ENCODE measurements at regions not wholly inside any gene's neighbourhood (a gene's known extent, or its start where the extent isn't known, plus 50 kb on each side); places are given as distances from the start of the nearest gene placed in this dataset.

DNA sequence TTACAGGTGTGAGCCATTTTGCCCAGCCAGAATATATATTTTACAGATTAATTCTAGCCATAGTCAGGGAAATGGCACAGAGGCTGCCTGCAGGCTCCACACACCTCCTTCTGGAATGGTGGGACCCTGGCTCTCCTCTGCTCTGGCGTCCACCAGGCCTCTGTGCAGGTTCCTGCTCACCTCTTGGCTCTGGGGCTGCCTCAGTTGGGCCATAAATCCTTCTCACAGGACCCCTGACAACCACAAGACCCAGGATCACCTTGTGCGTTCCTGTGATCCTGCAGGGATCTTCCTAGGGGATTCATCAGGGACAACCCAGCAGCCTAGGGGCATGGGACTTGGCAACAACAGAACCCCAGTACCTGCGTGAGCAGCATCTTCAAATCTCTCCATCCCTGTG is 93.0 kb upstream of the FSTL4 start:
- in situ Hi-C loops (cut with MboI) (no loop called here), intact Hi-C loops (cut with micrococcal nuclease; ENCODE audit: unreplicated experiment) (no loop called here)
- Histone ChIP-seq H4K20me1 (ENCODE audit: control insufficient read depth, insufficient read depth) (no peaks in the 10 kb centered on the region; the same call in 1 of the 2 replicates), H3K4me2 (ENCODE audit: control insufficient read depth, insufficient read depth) (no peak overlapping the region), H2AFZ (ENCODE audit: control insufficient read depth, low read depth, low read length) (no peak overlapping the region), H3K27ac (ENCODE audit: control insufficient read depth, insufficient read depth) (no peak overlapping the region), H3K4me3 (no peak overlapping the region), H3K27me3 (replicated peaks in 1 of 2; ENCODE audit: control insufficient read depth in 2 of 2, insufficient read depth in 2 of 2, low read length in 1 of 2) (peaks cover 0 to 1% of the 10 kb centered on the region in 2 experiments; a peak in 2 of 4 replicates), H3K9me3 (replicated peaks; ENCODE audit: control insufficient read depth, insufficient read depth, low read length) (no peaks in the 10 kb centered on the region), H3K36me3 (ENCODE audit: control insufficient read depth in 2 of 2, insufficient read depth in 2 of 2, low read length in 1 of 2) (no peaks in the 10 kb centered on the region), H3K79me2 (ENCODE audit: control insufficient read depth, insufficient read depth, low read length) (no peaks in the 10 kb centered on the region), H3K4me1 (ENCODE audit: control insufficient read depth, insufficient read depth, low read length) (no peaks in the 10 kb centered on the region), H3K9ac (ENCODE audit: control insufficient read depth, insufficient read depth, low read length) (no peak overlapping the region)
- TF ChIP-seq, protein P1, sequence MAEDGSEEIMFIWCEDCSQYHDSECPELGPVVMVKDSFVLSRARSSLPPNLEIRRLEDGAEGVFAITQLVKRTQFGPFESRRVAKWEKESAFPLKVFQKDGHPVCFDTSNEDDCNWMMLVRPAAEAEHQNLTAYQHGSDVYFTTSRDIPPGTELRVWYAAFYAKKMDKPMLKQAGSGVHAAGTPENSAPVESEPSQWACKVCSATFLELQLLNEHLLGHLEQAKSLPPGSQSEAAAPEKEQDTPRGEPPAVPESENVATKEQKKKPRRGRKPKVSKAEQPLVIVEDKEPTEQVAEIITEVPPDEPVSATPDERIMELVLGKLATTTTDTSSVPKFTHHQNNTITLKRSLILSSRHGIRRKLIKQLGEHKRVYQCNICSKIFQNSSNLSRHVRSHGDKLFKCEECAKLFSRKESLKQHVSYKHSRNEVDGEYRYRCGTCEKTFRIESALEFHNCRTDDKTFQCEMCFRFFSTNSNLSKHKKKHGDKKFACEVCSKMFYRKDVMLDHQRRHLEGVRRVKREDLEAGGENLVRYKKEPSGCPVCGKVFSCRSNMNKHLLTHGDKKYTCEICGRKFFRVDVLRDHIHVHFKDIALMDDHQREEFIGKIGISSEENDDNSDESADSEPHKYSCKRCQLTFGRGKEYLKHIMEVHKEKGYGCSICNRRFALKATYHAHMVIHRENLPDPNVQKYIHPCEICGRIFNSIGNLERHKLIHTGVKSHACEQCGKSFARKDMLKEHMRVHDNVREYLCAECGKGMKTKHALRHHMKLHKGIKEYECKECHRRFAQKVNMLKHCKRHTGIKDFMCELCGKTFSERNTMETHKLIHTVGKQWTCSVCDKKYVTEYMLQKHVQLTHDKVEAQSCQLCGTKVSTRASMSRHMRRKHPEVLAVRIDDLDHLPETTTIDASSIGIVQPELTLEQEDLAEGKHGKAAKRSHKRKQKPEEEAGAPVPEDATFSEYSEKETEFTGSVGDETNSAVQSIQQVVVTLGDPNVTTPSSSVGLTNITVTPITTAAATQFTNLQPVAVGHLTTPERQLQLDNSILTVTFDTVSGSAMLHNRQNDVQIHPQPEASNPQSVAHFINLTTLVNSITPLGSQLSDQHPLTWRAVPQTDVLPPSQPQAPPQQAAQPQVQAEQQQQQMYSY (CRISPR knock-in tag; IDR thresholded peaks at IDR 0.05) = no peak
- TF ChIP-seq MEF2A (IDR thresholded peaks at IDR 0.05; ENCODE audit: insufficient read depth, low read depth, low read length) (no peak), FOS (IDR thresholded peaks at IDR 0.05; ENCODE audit: borderline replicate concordance, extremely low read depth, insufficient read length) (no peak)
- TF ChIP-seq, protein P2, sequence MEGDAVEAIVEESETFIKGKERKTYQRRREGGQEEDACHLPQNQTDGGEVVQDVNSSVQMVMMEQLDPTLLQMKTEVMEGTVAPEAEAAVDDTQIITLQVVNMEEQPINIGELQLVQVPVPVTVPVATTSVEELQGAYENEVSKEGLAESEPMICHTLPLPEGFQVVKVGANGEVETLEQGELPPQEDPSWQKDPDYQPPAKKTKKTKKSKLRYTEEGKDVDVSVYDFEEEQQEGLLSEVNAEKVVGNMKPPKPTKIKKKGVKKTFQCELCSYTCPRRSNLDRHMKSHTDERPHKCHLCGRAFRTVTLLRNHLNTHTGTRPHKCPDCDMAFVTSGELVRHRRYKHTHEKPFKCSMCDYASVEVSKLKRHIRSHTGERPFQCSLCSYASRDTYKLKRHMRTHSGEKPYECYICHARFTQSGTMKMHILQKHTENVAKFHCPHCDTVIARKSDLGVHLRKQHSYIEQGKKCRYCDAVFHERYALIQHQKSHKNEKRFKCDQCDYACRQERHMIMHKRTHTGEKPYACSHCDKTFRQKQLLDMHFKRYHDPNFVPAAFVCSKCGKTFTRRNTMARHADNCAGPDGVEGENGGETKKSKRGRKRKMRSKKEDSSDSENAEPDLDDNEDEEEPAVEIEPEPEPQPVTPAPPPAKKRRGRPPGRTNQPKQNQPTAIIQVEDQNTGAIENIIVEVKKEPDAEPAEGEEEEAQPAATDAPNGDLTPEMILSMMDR (IDR thresholded peaks at IDR 0.05 in 2 of 3, conservative IDR thresholded peaks at IDR 0.05 in 1 of 3; ENCODE audit: control insufficient read depth in 2 of 3, extremely low read depth in 1 of 3, insufficient read depth in 1 of 3, low read depth in 3 of 3, low read length in 3 of 3) = no peak
- BruUV-seq (replicated peaks) = no TSS peak
- WGBS (ENCODE audit: insufficient coverage, insufficient replicate concordance, low lambda C conversion rate, missing lambda C conversion rate) = 27% methylated on average over 3 of the region's 3 CpGs
- ATAC-seq (no peak), DNase-seq (ENCODE audit: low read depth, low spot score) (no peak), FAIRE-seq (no peak)
- ChIA-PET CTCF (no interaction called here), SMC1A (ENCODE audit: uncharacterized antibody, unreplicated experiment) (no interaction called here), RAD21 (ENCODE audit: unreplicated experiment) (no interaction called here), POLR2A (no interaction called here)
